Cardiac septum (tissue), 1 donor: ENCODE measurements at regions not wholly inside any gene's neighbourhood (a gene's known extent, or its start where the extent isn't known, plus 50 kb on each side); places are given as distances from the start of the nearest gene placed in this dataset.

Experiments
- DNase-seq: peaks from one replicate; pipeline ENCODE4 v3.0.0-alpha.2; 2020; ENCODE audit warnings: low spot score
- intact Hi-C: fragments of 100-400 bp; cut with DNase I; formaldehyde crosslinking; loops from one replicate; pipeline ENCODE4 v1.14.0; 2022
- donor health status: DM: no; HTN: no; CAD: no.

- intact Hi-C loops: no loop called here
These were observed 137.8 kb upstream of the USP38 start for GRCh38 chr4:143046906-143047305.

DNA sequence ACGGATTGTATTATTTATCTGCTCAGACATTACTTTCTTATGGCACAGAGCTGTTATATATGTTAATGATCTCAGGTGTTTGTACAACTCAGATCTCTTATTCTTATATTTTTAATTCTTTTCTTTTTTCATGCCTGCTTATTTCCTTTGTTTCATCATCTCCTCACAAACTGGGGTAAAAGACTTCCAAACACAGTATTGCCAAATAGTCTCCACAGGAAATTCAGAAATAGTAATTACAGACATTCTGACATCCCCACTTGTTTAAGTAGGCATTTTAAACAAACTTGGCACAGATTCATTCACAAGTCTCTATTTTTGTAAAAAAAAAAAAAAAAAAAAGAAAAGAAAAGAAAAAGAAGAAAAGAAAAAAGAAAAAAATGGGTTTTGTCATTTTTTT is 129.7 kb upstream of the USP38 start:
- DNase-seq: no peak
- intact Hi-C loops: no loop called here

More at GRCh38 chr4:143046906-143047305, 137.8 kb upstream of the USP38 start:
- no peak for DNase-seq

DNA sequence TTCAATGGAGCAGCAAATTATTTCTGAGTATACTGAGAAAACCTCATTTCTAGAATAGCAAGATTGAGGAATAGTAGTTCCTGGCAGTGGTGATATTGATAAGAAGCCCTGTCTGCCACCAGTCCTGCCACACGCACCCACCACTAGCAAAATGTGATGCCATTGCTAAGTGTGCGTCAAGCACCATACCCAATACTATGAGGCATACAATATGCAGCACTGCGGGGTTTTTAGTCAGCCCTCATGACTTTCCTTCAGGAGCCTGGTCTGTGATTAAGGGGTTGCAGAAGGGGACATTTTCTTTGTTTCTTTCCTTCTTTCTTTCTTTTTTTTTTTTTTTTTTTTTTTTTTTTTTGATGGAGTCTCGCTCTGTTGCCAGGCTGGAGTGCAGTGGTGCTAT is 128.7 kb upstream of the USP38 start:
- intact Hi-C loops: no loop called here

GRCh38 chr4:143071351-143071750 is 113.4 kb upstream of the USP38 start:
- DNase-seq: no peak
- intact Hi-C loops: no loop called here

More for the DNA sequence above, 128.7 kb upstream of the USP38 start:
- no peak for DNase-seq

GRCh38 chr4:143076723-143077122 is 108.0 kb upstream of the USP38 start:
- intact Hi-C loops: no loop called here
- no peak for DNase-seq

DNA sequence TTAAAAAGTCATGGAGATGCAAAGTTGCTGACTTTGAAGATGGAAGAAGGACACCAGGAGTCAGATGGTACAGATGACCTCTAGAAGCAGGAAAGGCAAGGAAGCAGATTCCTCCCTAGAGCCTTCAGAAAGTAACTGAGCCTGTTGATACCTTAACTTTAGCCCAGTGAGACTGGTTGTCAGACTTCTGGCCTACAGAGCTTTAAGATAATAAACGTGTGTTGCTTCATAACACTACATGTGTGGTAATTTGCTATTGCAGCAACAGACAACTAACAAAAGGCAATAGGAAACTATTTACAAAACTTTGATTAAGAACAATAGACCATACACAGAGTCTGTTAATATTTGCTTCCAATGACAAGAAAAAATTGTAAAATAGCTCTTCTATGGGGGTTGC is 102.0 kb upstream of the USP38 start:
- DNase-seq: no peak
- intact Hi-C loops: no loop called here

DNA sequence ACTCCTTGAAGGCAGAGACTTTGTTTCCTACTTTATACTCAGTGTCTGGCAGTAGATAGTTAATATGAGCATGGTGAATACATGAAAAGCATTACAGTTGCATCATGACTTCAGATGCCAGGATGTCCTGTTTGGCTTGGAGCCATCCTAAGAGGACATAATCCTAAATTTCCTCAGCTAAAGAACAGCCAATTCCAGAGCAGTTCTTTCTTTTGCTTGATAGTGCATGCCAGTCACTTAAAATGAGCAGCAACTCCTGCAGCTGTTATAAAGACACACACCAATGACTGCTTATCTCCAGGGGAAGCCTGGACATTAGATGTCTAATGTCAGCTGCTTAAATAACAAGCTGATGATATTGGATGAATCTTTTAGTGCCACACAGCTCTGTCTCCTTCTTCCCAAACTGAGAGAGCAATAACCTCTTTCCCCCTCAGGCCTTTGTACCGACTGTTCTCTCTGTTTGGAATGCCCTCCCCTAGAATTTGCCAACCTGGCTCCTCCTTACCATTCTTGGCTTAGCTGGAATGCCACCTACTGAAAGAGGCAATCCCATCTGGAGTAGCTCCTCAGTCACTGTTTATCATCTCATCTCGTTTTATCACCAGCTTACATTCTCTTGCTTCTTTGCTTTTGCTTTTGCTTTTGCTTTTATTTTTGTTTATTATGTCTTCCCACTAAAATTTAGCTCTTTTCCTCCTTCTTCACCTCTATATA is 100.8 kb upstream of the USP38 start:
- DNase-seq: no peak

GRCh38 chr4:143084566-143084965 is 100.2 kb upstream of the USP38 start:
- DNase-seq: no peak
- intact Hi-C loops: no loop called here

More for the DNA sequence above, 100.8 kb upstream of the USP38 start:
- intact Hi-C loops: no loop called here

DNA sequence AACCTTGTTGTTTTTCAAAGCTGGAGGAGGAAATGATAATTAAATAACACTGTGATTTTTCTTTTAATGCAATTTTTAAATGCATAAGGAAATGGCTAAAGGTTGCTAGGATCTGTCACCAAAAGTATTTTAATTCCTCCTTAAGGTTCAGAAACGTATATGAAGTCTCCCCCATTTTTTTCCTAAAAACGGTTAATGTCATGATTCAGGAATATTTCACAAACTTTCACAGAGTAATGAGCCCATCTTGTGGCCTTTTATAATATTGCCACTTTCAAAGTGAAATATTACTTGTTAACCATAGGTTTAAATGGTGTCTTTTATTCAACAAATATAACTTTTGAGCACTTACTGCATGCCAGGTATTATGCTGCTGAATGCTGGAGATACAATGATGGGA is 99.5 kb upstream of the USP38 start:
- no peak for DNase-seq
- intact Hi-C loops: no loop called here

DNA sequence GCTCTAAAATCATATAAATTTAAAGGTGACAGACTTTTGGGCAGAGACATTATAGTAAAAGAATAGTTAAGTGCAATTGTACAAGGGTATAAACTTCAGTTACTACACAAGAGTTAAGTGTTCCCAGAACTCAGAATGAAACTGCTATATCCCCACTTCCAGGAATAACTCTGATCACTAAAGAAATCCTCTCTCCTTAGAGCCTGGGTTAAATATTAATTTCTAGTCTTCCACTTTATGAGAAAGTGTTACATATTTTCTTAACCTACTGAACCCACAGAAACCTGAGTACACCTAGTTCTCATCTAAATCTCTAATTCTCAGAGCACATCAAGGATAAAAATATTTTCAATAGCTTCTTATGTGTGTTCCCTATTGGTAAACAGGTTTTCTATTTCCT is 99.1 kb upstream of the USP38 start:
- intact Hi-C loops: no loop called here

DNA sequence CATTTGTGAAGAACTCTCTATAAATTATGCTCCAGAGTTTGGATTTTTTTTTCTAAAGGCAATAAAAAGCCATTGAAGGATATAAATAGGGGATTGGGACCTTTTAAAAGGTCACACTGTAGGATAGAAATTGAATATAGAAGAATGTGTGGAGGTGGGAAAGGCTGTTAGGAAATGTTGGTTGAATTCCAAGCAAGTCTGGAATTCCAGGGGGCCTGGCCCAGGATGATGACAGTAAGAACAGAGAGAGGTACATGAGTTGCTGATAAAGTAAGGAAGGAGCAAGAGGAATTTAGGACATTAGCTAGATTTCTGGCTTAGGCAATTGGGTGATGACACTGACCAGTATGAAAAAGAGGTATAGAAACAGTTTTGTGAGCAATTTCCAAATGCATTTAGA is 95.4 kb upstream of the USP38 start:
- no peak for DNase-seq
- intact Hi-C loops: no loop called here

More for the DNA sequence above, 99.1 kb upstream of the USP38 start:
- no peak for DNase-seq

DNA sequence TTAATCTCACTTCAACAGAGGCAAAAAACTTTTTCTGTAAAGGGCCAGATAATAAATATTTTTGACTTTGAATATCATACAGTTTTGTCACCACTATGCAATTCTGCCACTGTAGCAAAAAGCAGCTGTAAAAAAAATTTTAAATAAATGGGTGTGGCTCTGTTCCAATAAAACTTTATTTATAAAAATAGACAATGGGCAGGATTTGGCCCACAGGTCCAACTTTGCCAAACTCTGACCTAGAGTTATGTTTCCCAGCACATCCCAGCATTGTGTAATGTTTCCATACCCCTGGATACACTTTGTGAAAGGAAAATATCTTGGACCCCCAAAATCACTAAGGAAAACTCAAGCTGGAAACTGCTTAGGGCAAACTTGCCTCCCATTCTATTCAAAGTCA is 94.9 kb upstream of the USP38 start:
- intact Hi-C loops: no loop called here
- no peak for DNase-seq

GRCh38 chr4:143091862-143092261 is 92.9 kb upstream of the USP38 start:
- DNase-seq: no peak
- intact Hi-C loops: no loop called here

DNA sequence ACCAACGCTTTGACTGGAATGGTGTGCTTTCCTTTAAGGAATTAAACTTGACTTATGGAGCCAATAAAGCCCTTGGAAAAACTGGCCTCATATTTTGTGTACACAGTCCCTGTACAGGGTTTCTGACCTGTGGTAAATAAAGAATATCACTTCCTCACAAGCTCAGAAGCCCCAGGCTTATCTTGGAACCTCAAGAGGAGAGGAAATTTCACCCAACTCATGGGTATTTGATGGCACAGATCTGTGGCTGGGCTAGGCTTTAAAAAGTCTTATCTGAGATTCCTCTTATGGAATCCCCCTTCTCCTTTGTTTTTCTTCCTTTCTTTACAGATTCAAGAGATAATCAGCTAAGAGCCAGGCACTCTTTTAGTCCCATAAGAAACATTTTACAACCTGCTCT is 89.3 kb upstream of the USP38 start:
- intact Hi-C loops: no loop called here
- DNase-seq: no peak

GRCh38 chr4:143097751-143098150 is 87.0 kb upstream of the USP38 start:
- no peak for DNase-seq
- intact Hi-C loops: no loop called here

GRCh38 chr4:143099693-143100092 is 85.0 kb upstream of the USP38 start:
- DNase-seq: no peak
- intact Hi-C loops: no loop called here

- intact Hi-C loops: no loop called here
- DNase-seq: no peak
These were observed 75.3 kb upstream of the USP38 start for GRCh38 chr4:143109376-143109775.

GRCh38 chr4:143118663-143119062 is 66.1 kb upstream of the USP38 start:
- intact Hi-C loops: no loop called here
- DNase-seq: no peak

- intact Hi-C loops: no loop called here
- no peak for DNase-seq
These were observed 57.1 kb upstream of the USP38 start for GRCh38 chr4:143127621-143128020.

GRCh38 chr4:143133977-143134376 is 50.7 kb upstream of the USP38 start:
- no peak for DNase-seq
- intact Hi-C loops: no loop called here
